Choroid plexus epithelial cell (primary cell): ENCODE measurements at regions not wholly inside any gene's neighbourhood (a gene's known extent, or its start where the extent isn't known, plus 50 kb on each side); places are given as distances from the start of the nearest gene placed in this dataset.

Experiments
- DNase-seq: peaks from one replicate; pipeline ENCODE4 v3.0.0-alpha.2; 2010; ENCODE audit warnings: low read depth
- H3K4me3 ChIP-seq: 2 replicates; pipeline ENCODE4 v1.5.1; 2011; ENCODE audit warnings: low read depth, mild to moderate bottlenecking, control low read depth, low read length, moderate library complexity
- TF ChIP-seq, protein P1 (sequence below): conservative IDR thresholded peaks from 2 replicates; pipeline ENCODE4 v1.5.1; 2011; ENCODE audit warnings: low read depth, mild to moderate bottlenecking, control low read depth, inconsistent platforms, low read length, moderate library complexity

DNA sequence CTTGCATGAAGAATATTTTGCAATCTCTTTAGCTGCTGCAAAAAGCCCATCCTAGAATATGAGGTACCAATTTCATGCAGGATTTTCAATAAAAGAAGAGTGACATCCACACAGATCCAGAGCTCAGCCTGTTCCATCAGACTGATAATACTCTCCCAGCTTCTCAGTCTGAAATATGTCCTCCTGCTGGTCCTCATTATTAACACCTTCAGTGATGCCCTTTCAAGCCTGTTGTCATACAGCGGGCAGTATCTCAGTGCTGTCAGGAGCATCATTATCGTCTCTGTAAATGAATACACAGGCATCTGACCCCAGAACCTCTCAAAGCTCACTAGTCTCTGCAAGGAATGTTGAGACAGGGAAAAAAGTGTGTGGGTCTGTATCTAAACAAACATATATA, 1387.8 kb downstream of the OTOL1 start:
- TF ChIP-seq, protein P1, sequence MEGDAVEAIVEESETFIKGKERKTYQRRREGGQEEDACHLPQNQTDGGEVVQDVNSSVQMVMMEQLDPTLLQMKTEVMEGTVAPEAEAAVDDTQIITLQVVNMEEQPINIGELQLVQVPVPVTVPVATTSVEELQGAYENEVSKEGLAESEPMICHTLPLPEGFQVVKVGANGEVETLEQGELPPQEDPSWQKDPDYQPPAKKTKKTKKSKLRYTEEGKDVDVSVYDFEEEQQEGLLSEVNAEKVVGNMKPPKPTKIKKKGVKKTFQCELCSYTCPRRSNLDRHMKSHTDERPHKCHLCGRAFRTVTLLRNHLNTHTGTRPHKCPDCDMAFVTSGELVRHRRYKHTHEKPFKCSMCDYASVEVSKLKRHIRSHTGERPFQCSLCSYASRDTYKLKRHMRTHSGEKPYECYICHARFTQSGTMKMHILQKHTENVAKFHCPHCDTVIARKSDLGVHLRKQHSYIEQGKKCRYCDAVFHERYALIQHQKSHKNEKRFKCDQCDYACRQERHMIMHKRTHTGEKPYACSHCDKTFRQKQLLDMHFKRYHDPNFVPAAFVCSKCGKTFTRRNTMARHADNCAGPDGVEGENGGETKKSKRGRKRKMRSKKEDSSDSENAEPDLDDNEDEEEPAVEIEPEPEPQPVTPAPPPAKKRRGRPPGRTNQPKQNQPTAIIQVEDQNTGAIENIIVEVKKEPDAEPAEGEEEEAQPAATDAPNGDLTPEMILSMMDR = no peak
- DNase-seq = no peak
- H3K4me3 ChIP-seq = no peak overlapping the region

DNA sequence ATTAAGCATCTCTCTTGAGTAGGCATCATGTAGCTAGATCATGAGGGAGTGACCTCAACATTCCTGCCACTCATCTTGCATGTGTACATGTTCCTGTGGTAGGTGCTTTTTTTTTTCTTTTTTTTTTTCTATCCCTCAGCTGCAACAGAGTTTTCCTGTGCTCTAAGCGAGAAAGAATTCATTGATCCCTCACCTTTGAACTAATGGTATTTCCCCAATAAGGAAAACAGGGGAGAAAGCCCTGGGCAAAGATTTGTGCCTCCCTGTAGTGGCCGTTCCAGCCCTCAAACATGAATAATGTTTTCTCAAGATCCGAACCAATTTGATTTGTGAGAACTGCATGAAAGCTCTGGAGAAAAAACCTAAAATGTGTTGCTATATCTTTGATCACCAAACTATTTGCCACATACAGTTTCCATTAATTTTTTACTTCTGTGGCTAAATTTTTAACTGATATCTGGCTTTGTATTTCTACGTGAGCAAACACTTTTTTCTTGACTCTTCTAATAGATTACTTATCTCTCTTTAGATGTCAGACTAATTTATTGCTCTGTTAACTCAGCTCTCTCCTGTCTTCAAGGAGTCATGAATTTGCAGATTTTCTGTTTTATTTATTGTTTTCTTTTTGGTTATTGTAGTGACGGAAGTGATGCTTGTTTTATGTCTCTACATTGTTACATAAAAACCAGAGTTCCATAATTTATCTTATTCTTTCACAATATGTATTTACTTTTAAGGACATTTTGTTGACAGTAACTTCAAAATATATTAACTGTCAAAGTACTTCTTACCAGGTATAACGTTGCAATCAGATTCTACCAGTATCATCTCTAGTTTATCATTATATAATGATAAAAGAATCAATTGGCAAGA, 1396.5 kb downstream of the OTOL1 start:
- DNase-seq = no peak
- TF ChIP-seq, protein P1 = no peak
- H3K4me3 ChIP-seq = no peak overlapping the region

DNA sequence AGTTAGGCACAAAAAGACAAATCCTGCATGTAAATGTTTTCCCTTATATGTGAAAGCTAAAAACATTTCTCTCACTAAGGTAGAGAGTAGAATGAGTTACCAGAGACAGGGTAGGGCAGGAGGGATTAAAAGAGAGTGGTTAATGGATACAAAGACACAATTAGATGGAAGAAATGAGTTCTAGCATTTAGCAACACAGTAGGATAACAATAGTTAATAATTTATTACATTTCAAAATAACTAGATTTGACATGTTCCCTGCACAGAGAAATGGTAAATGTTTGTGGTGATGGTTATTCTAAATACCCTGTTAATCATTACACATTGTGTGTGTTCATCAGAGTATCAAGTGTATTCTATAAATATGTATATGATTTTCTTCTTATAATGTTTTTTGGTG, 1400.7 kb downstream of the OTOL1 start:
- TF ChIP-seq, protein P1 = no peak
- H3K4me3 ChIP-seq = no peak overlapping the region
- DNase-seq = no peak

DNA sequence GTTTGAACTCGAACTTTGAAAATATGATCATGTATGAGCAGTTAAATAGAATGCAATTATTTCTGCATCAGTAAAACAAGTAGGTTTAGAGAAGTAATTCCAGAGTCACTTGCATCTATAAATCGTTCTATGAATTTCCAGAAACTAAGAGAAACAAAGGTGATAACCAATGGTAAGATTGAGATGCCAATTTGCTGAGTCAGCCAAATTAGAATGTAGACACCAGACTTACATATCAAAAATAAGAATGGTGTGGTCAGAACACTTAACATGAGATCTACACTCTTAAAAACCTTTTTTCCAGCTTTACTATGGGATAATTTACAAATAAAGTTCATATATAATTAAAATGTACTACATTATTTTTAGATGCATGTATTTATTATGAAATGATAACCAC, 1435.9 kb downstream of the OTOL1 start:
- no peak for DNase-seq
- TF ChIP-seq, protein P1 = no peak
- H3K4me3 ChIP-seq = no peak overlapping the region

DNA sequence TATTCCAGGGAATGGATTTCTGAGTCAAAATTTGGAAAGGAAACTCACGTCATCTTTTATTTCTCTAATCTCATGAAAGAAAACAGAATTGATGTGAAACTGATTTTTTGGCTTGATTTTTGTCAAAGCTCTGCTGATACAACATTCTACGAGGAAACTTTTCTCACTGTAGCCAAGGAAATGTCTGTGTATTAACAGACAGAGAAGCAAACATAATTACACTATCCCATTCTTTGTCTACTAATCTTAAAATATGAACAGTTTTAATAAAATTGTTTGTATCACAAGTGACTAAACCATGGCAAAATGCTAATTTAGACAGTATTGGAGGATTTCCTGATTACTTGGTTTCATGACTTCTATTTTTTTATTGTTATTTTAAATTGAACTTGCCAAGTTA, 1437.0 kb downstream of the OTOL1 start:
- TF ChIP-seq, protein P1 = no peak
- DNase-seq = no peak
- H3K4me3 ChIP-seq = no peak overlapping the region

DNA sequence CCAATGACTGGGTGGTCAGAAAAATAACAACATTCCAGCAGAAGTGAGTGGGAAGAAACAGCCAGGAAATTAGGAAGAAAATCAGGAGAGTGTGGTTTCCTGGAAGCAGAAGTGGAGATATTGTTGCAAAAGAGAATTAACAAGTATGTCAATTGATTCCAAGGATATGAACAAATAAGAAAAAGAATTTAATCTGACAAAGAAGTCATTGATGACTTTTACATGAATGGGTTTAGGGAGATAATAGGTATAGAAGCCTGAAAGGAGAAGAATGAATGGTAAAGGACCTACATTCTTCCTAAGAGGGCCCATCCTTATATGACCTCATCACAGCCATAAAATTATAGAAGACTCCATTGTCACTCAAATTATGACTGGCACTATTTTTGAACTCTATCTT, 1440.1 kb downstream of the OTOL1 start:
- DNase-seq = no peak
- no peak overlapping the region for H3K4me3 ChIP-seq
- TF ChIP-seq, protein P1 = no peak

DNA sequence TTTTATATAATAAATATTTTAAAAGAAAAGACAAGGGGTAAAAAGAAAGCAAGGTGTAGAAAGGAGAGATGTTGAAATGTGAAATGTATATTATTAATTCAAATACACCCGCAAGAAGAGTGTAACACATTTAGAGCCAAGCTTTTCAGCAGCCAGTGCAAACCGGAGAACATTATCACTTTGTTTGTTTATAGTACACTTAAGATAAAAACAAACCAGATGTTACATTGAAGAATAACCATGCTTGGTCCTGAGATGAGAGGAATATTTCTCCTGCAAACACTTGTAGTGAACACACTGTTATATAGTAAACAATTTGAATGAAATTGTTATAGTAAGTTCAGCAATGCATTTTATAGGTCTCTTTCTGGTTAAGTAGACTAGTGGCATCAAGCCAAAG, 1441.5 kb downstream of the OTOL1 start:
- H3K4me3 ChIP-seq = no peak overlapping the region
- TF ChIP-seq, protein P1 = no peak
- DNase-seq = peak; percentile 4
